Effector memory CD4-positive, alpha-beta T cell (primary cell): ENCODE measurements at regions not wholly inside any gene's neighbourhood (a gene's known extent, or its start where the extent isn't known, plus 50 kb on each side); places are given as distances from the start of the nearest gene placed in this dataset.

Experiments used
- DNase-seq, 3 donors: peaks; one replicate each; pipeline ENCODE4 v3.0.0-alpha.2; 2020
- H3K27ac ChIP-seq: 2 replicates; pipeline ENCODE4 v1.7.0; 2013; ENCODE audit warnings: mild to moderate bottlenecking, low read length, moderate library complexity; ENCODE audit not compliant: insufficient read depth, poor library complexity, severe bottlenecking
- H3K27me3 ChIP-seq: replicated peaks from 2 replicates; pipeline ENCODE4 v1.7.0; 2013; ENCODE audit warnings: mild to moderate bottlenecking, low read length; ENCODE audit not compliant: insufficient read depth, control insufficient read depth, poor library complexity, severe bottlenecking
- H3K36me3 ChIP-seq: 2 replicates; pipeline ENCODE4 v1.7.0; 2013; ENCODE audit warnings: mild to moderate bottlenecking, low read length, moderate library complexity; ENCODE audit not compliant: control insufficient read depth, insufficient read depth
- H3K4me1 ChIP-seq: 2 replicates; pipeline ENCODE4 v1.7.0; 2013; ENCODE audit warnings: low read length, mild to moderate bottlenecking; ENCODE audit not compliant: control insufficient read depth, insufficient read depth, poor library complexity, severe bottlenecking
- H3K4me3 ChIP-seq: 2 replicates; pipeline ENCODE4 v1.7.0; 2013; ENCODE audit warnings: low read length, low read depth, mild to moderate bottlenecking; ENCODE audit not compliant: insufficient read depth, poor library complexity, severe bottlenecking
- H3K9me3 ChIP-seq: 2 replicates; pipeline ENCODE4 v1.7.0; 2013; ENCODE audit warnings: mild to moderate bottlenecking, low read length, moderate library complexity; ENCODE audit not compliant: control insufficient read depth

- H3K4me1 ChIP-seq, result no peaks in the 10 kb centered on the region
- no peak for DNase-seq
- no peaks in the 10 kb centered on the region for H3K36me3 ChIP-seq
- H3K27ac ChIP-seq, result no peak overlapping the region
- no peaks in the 10 kb centered on the region for H3K9me3 ChIP-seq
- no peaks in the 10 kb centered on the region for H3K27me3 ChIP-seq
- H3K4me3 ChIP-seq, result no peak overlapping the region
These were observed 605.4 kb upstream of the NR2F2 start for GRCh38 chr15:95724908-95725633.

DNA sequence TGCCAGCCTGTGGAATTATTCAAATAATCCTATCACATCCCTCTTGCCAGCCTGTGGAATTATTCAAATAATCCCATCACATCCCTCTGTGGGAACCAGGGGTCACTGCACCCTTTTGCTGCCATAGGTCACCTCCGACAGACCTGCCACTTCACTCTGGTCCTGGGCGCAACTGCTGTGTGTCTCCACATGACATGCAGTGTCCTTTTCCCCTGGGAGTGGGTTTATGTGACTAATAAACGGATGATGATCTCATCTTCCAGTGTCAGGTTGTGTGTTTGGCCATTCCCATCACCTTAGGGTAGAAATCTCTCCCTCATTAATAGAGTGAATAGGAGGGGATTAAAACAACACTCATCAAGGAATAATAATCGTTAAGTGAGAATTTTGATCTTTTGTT, 603.6 kb upstream of the NR2F2 start:
- no peak overlapping the region for H3K27ac ChIP-seq
- no peaks in the 10 kb centered on the region for H3K36me3 ChIP-seq

GRCh38 chr15:95733931-95734330, 596.6 kb upstream of the NR2F2 start:
- no peak overlapping the region for H3K4me3 ChIP-seq
- H3K9me3 ChIP-seq, result no peaks in the 10 kb centered on the region
- H3K36me3 ChIP-seq, result no peaks in the 10 kb centered on the region
- H3K27ac ChIP-seq, result no peak overlapping the region
- no peaks in the 10 kb centered on the region for H3K4me1 ChIP-seq
- no peak for DNase-seq
- no peaks in the 10 kb centered on the region for H3K27me3 ChIP-seq

More for the DNA sequence above, 603.6 kb upstream of the NR2F2 start:
- no peak for DNase-seq
- H3K4me3 ChIP-seq, result no peak overlapping the region
- H3K9me3 ChIP-seq, result no peaks in the 10 kb centered on the region
- H3K27me3 ChIP-seq, result no peaks in the 10 kb centered on the region
- no peaks in the 10 kb centered on the region for H3K4me1 ChIP-seq

DNA sequence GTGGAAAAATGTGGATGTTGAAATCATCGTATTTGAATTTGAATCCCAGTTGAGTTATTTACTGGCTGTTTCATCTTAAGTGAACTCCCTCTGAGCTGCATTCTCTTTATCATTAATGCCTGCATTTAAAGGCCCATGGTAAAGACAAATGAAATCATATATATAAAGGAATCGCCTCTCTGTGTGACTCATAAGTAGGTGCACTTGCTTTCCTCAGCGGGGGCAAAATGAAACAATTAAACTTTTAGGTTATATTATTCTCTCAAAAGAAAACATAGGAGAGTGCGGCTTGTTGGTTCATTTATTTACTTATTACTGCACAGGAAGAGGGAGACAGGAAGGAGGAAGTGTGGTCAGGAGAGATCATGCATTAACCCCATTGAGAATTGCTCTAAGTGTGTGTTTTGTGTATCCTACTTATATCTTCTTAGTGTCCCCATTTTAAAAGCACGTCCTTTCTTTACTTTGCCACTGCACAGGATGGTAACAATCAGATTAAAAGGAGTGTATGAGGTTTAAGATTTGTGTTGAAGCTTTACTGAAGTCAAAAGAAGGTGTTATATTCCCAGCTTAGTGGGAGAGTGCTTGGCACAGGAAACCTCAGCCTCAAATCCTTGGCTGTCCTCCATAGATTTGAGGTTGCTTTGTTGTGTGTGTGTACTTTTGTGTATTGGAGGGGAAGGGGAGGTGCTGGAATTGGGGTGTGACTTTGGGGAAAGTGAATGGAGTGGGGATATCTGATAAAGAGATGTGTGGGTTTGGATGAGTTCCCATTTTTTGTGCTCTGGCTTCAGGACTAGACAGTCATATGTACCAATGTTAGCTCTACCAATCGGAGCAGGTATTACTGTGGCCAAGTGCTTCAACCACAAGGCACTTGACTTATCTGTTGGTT, 595.8 kb upstream of the NR2F2 start:
- no peak for DNase-seq
- H3K36me3 ChIP-seq, result no peaks in the 10 kb centered on the region
- H3K9me3 ChIP-seq, result no peaks in the 10 kb centered on the region
- H3K4me1 ChIP-seq, result no peaks in the 10 kb centered on the region
- H3K27me3 ChIP-seq, result no peaks in the 10 kb centered on the region
- no peak overlapping the region for H3K4me3 ChIP-seq
- no peak overlapping the region for H3K27ac ChIP-seq

DNA sequence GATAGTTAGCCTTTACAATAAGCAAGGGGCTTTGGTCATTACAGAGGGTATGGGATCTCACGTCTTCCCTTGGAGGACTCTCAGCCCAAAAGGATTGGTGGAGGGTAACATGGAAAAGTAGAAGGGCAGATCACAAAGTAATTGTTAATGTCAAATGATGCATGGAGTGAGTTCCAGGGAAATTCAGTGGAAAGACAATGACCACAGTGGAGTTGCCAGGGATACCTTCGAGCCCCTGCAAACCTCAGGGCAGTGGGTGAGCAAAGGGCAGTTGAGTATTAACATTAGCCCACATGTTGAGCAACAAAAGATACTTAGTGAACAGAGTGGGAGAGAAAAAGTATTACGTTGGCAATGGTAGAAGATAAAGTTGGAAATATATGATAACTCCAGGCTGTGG, 593.4 kb upstream of the NR2F2 start:
- no peak for DNase-seq
- no peaks in the 10 kb centered on the region for H3K27me3 ChIP-seq
- H3K36me3 ChIP-seq, result no peaks in the 10 kb centered on the region
- H3K4me1 ChIP-seq, result no peaks in the 10 kb centered on the region
- H3K27ac ChIP-seq, result no peak overlapping the region
- H3K4me3 ChIP-seq, result no peak overlapping the region
- H3K9me3 ChIP-seq, result no peaks in the 10 kb centered on the region

DNA sequence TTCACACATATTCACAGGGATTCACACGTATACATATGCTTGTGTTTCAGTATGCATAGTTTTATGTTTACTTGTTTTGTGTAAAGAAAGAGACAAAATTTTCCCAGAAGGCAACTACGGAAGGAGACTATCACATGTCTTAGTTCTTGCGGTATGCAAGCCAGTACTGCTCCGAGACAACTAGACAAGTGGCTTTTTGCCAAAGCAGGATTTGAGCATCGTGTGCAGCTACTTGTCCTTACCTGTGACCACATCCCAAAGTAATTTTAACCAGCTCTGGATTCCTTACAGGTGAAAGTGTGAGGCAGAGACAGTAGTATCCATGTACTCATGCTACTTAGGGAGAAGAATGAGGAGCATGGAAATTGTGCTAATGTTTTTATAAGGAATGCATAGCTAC, 591.4 kb upstream of the NR2F2 start:
- no peak for DNase-seq

DNA sequence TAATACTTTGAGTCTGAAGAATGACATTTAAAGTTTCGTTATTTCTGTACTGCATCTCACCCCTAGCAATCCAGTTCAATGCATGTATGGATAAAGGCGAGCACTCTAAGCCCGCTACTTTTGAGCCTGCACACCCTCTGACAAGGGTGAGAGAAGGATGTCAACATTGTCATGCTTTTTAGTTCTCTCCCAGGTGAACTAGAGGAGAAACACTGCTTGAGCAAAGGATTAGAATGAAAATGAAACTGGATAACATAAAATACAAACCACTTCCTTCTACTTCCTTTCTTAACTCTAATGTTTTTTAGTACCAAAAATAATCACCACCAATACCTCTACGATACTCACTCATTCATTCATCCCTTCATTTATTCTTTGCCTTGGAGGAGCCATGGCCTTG, 588.7 kb upstream of the NR2F2 start:
- no peak overlapping the region for H3K4me3 ChIP-seq

More for the DNA sequence above, 591.4 kb upstream of the NR2F2 start:
- no peak overlapping the region for H3K4me3 ChIP-seq
- H3K9me3 ChIP-seq, result no peaks in the 10 kb centered on the region
- H3K27me3 ChIP-seq, result no peaks in the 10 kb centered on the region
- no peaks in the 10 kb centered on the region for H3K36me3 ChIP-seq
- H3K27ac ChIP-seq, result no peak overlapping the region
- H3K4me1 ChIP-seq, result no peaks in the 10 kb centered on the region

GRCh38 chr15:95742256-95742655, 588.2 kb upstream of the NR2F2 start:
- no peak for DNase-seq
- H3K4me1 ChIP-seq, result no peaks in the 10 kb centered on the region
- no peaks in the 10 kb centered on the region for H3K36me3 ChIP-seq
- H3K9me3 ChIP-seq, result no peaks in the 10 kb centered on the region
- H3K27me3 ChIP-seq, result no peaks in the 10 kb centered on the region
- H3K27ac ChIP-seq, result no peak overlapping the region
- H3K4me3 ChIP-seq, result no peak overlapping the region

More for the DNA sequence above, 588.7 kb upstream of the NR2F2 start:
- H3K27ac ChIP-seq, result no peak overlapping the region
- H3K4me1 ChIP-seq, result no peaks in the 10 kb centered on the region
- no peaks in the 10 kb centered on the region for H3K9me3 ChIP-seq
- DNase-seq, result no peak
- no peaks in the 10 kb centered on the region for H3K36me3 ChIP-seq
- H3K27me3 ChIP-seq, result no peaks in the 10 kb centered on the region

GRCh38 chr15:95742836-95743235, 587.7 kb upstream of the NR2F2 start:
- H3K4me1 ChIP-seq, result no peaks in the 10 kb centered on the region
- no peak for DNase-seq
- no peaks in the 10 kb centered on the region for H3K36me3 ChIP-seq
- no peak overlapping the region for H3K27ac ChIP-seq
- no peaks in the 10 kb centered on the region for H3K27me3 ChIP-seq
- no peaks in the 10 kb centered on the region for H3K9me3 ChIP-seq
- H3K4me3 ChIP-seq, result no peak overlapping the region

DNA sequence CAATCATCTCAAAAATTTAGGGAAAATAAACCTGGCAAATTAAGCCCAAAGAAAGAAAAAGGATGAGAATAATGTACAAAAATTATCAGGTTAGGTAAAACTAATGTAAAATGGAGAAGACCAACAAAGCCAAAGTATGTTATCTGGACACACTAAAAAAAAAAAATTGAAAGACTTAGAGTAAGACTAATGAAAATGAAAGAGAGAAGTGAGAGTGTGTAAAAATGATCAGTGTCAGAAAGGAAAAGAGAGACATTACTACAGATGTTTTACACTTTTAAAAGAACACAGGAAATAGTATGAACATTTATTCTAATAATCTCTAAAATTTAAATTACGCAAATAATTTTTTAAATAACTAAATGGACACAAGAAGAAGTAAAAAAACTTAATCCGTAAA, 573.3 kb upstream of the NR2F2 start:
- no peak overlapping the region for H3K4me3 ChIP-seq
- H3K4me1 ChIP-seq, result no peaks in the 10 kb centered on the region
- H3K27ac ChIP-seq, result no peak overlapping the region
- DNase-seq, result no peak
- H3K27me3 ChIP-seq, result no peaks in the 10 kb centered on the region
- no peaks in the 10 kb centered on the region for H3K36me3 ChIP-seq
- H3K9me3 ChIP-seq, result no peaks in the 10 kb centered on the region
